K562 (cell line): ENCODE measurements at regions not wholly inside any gene's neighbourhood (a gene's known extent, or its start where the extent isn't known, plus 50 kb on each side); places are given as distances from the start of the nearest gene placed in this dataset.

Experiments
- ATAC-seq: fragments of 200-7000 bp; cut with Tn5 transposase; 3 replicates; pipeline ENCODE4 v1.9.1; 2020; ENCODE audit warnings: moderate library complexity
- BruUV-seq: library from RNA; stranded (reverse); fragments of 400-500 nt; replicated peaks from 2 replicates; lab custom pipeline; 2021; lab: Mats Ljungman, UMichigan
- CTCF ChIA-PET: fragments of 300-600 bp; formaldehyde crosslinking; extraction: SDS; loops from one replicate; lab custom pipeline; 2021; ENCODE audit warnings: low intra/inter-chr PET ratio; lab: Yijun Ruan, JAX
- POLR2A ChIA-PET: fragments of 300-600, 350-650 bp; sonication (Branson Sonifier 250); formaldehyde crosslinking; extraction: SDS; loops from one replicate; lab custom pipeline; 2021; ENCODE audit warnings: antibody characterized with exemption, inconsistent platforms; lab: Yijun Ruan, JAX
- DNase-seq, 4 experiments: peaks; one replicate each; pipeline versions ENCODE4 v3.0.0 to v3.0.0-alpha.2; 2011 to 2018; ENCODE audit warnings: low spot score in 3 of 4, mixed read lengths in 3 of 4; ENCODE audit errors: extremely low read depth in 1 of 4
- FAIRE-seq: peaks from 2 replicates; lab custom pipeline; 2011; peaks lifted over from hg19 to GRCh38; lab: Jason Lieb, UNC
- H2AFZ ChIP-seq: 2 replicates; pipeline ENCODE4 v1.6.0; 2011; ENCODE audit warnings: low read depth, low read length, control low read depth, inconsistent platforms
- H3K27ac ChIP-seq: fragments of 200-600 bp; 3 replicates; pipeline ENCODE4 v1.8.0; 2011; ENCODE audit warnings: low read depth, mild to moderate bottlenecking, control low read depth, inconsistent platforms, low read length, moderate library complexity, mixed read lengths; ENCODE audit errors: extremely low read depth
- H3K27me3 ChIP-seq, 2 experiments: fragments of 300-600 bp in 1 of 2; 2 replicates in 1 of 2; 3 replicates in 1 of 2; pipeline versions ENCODE4 v1.6.0 to v1.8.0; 2011; ENCODE audit warnings: inconsistent platforms in 2 of 2, low read length in 2 of 2, mild to moderate bottlenecking in 1 of 2, mixed read lengths in 1 of 2, moderate library complexity in 1 of 2; ENCODE audit not compliant: control insufficient read depth in 2 of 2, insufficient read depth in 2 of 2
- H3K36me3 ChIP-seq: fragments of 300-600 bp; 3 replicates; pipeline ENCODE4 v1.8.0; 2011; ENCODE audit warnings: mild to moderate bottlenecking, low read length, inconsistent platforms; ENCODE audit not compliant: control insufficient read depth, insufficient read depth
- H3K4me1 ChIP-seq, 2 experiments: fragments of 200-600 bp in 1 of 2; replicated peaks in 1 of 2; 2 replicates in 1 of 2; 3 replicates in 1 of 2; pipeline versions ENCODE4 v1.5.1 to v1.8.0; 2011; ENCODE audit warnings: inconsistent platforms in 2 of 2, low read length in 2 of 2, mild to moderate bottlenecking in 1 of 2, mixed read lengths in 1 of 2, moderate library complexity in 1 of 2; ENCODE audit not compliant: control insufficient read depth in 2 of 2, insufficient read depth in 2 of 2
- H3K4me2 ChIP-seq: 2 replicates; pipeline ENCODE4 v1.6.1; 2011; ENCODE audit warnings: low read length, control low read depth, inconsistent platforms, mixed read lengths; ENCODE audit not compliant: insufficient read depth
- H3K4me3 ChIP-seq: fragments of 200-600 bp; sonication (generic), shearing (Covaris generic); 2 replicates; pipeline ENCODE4 v1.5.1; 2016; ENCODE audit warnings: control low read depth, inconsistent platforms
- H3K79me2 ChIP-seq: fragments of 200-600 bp; 3 replicates; pipeline ENCODE4 v1.8.0; 2011; ENCODE audit warnings: low read length, inconsistent platforms; ENCODE audit not compliant: control insufficient read depth, insufficient read depth
- H3K9ac ChIP-seq, 2 experiments: 2 replicates each; pipeline versions ENCODE4 v1.6.0 to v1.6.1; 2011; ENCODE audit warnings: low read depth in 2 of 2, low read length in 2 of 2, control low read depth in 1 of 2, inconsistent platforms in 1 of 2, mild to moderate bottlenecking in 1 of 2, mixed read lengths in 1 of 2; ENCODE audit not compliant: insufficient read depth in 1 of 2
- H3K9me1 ChIP-seq: one replicate; pipeline ENCODE4 v1.6.0; 2011; ENCODE audit warnings: inconsistent platforms, mild to moderate bottlenecking, low read length, moderate library complexity; ENCODE audit not compliant: control insufficient read depth, insufficient read depth
- H3K9me3 ChIP-seq: replicated peaks from 2 replicates; pipeline ENCODE4 v1.5.1; 2011; ENCODE audit warnings: low read depth, low read length, inconsistent platforms; ENCODE audit not compliant: control insufficient read depth, insufficient read depth
- H4K20me1 ChIP-seq: replicated peaks from 2 replicates; pipeline ENCODE4 v1.6.1; 2011; ENCODE audit warnings: low read length, inconsistent platforms, mixed read lengths; ENCODE audit not compliant: control insufficient read depth, insufficient read depth
- CBFA2T3 ChIP-seq: fragments of 450-650 bp; IDR thresholded peaks from 2 replicates; pipeline ENCODE4 v1.6.1; 2017
- CHAMP1 ChIP-seq: fragments of 450-650 bp; IDR thresholded peaks from 2 replicates; pipeline ENCODE4 v1.6.1; 2016; ENCODE audit warnings: mild to moderate bottlenecking
- CHD2 ChIP-seq: IDR thresholded peaks from 2 replicates; pipeline ENCODE4 v1.6.1; 2011; ENCODE audit warnings: low read depth, low read length
- CREB3 ChIP-seq: fragments of 450-650 bp; conservative IDR thresholded peaks from 2 replicates; pipeline ENCODE4 v1.6.1; 2016; ENCODE audit warnings: missing genetic modification characterization, low read depth, mild to moderate bottlenecking, missing compliant biosample characterization, moderate library complexity
- DMBX1 ChIP-seq: fragments of 250-450 bp; sonication (Bioruptor Pico); IDR thresholded peaks from 2 replicates; pipeline ENCODE4 v1.8.0; 2022; ENCODE audit warnings: inconsistent platforms, mild to moderate bottlenecking, moderate library complexity, borderline replicate concordance
- ETS1 ChIP-seq: conservative IDR thresholded peaks from 2 replicates; pipeline ENCODE4 v1.6.1; 2011; ENCODE audit warnings: low read depth, mild to moderate bottlenecking, low read length; ENCODE audit not compliant: control insufficient read depth
- GTF2B ChIP-seq: IDR thresholded peaks from 2 replicates; pipeline ENCODE4 v1.6.1; 2011; ENCODE audit not compliant: insufficient read length; ENCODE audit errors: extremely low read depth
- HOMEZ ChIP-seq: fragments of 250-450 bp; sonication (Bioruptor Pico); IDR thresholded peaks from 2 replicates; pipeline ENCODE4 v1.4.0; 2020; ENCODE audit warnings: mild to moderate bottlenecking, moderate library complexity
- NFIC ChIP-seq: fragments of 450-650 bp; IDR thresholded peaks from 2 replicates; pipeline ENCODE4 v1.6.1; 2017; ENCODE audit warnings: mild to moderate bottlenecking, inconsistent platforms
- ZEB2 ChIP-seq: fragments of 450-650 bp; IDR thresholded peaks from 2 replicates; pipeline ENCODE4 v1.6.1; 2016
- ZNF280A ChIP-seq: fragments of 450-650 bp; IDR thresholded peaks from 2 replicates; pipeline ENCODE4 v1.6.1; 2018; ENCODE audit warnings: mild to moderate bottlenecking, low read depth; ENCODE audit not compliant: partially characterized antibody
- ZNF445 ChIP-seq: fragments of 250-450 bp; sonication (Bioruptor Pico); IDR thresholded peaks from 2 replicates; pipeline ENCODE4 v1.4.0; 2020; ENCODE audit warnings: low read depth, mild to moderate bottlenecking, moderate library complexity
- ZNF668 ChIP-seq: fragments of 250-450 bp; sonication (Bioruptor Pico); IDR thresholded peaks from 2 replicates; pipeline ENCODE4 v1.8.0; 2022; ENCODE audit warnings: mild to moderate bottlenecking, inconsistent platforms
- ZNF696 ChIP-seq: fragments of 250-450 bp; sonication (Bioruptor Pico); conservative IDR thresholded peaks from 2 replicates; pipeline ENCODE4 v1.4.0; 2020; ENCODE audit warnings: mild to moderate bottlenecking, moderate library complexity
- WGBS: fragments of 100-300 bp; shearing (Covaris generic); methylation state at CpG from one replicate; pipeline ENCODE4 v1.1.6; 2016; ENCODE audit warnings: low coverage, mixed read lengths; ENCODE audit not compliant: insufficient coverage; ENCODE audit errors: missing lambda C conversion rate; 5-methylcytosine and 5-hydroxymethylcytosine counted together
- in situ Hi-C: fragments of 300-500 bp; cut with MboI; formaldehyde crosslinking; loops from 4 replicates; pipeline ENCODE4 v1.15.0; 2018; ENCODE audit warnings: inconsistent platforms, mixed read lengths
- intact Hi-C: fragments of 100-400 bp; cut with micrococcal nuclease; formaldehyde crosslinking; loops from 2 replicates; pipeline ENCODE4 v1.14.2; 2022

- no peak for FAIRE-seq
Observed at GRCh38 chr7:10672186-10672585, 301.5 kb upstream of the PHF14 start.

More at GRCh38 chr7:10672186-10672585, 301.5 kb upstream of the PHF14 start:
- no peaks in the 10 kb centered on the region for H3K4me1 ChIP-seq
- TF ChIP-seq ZNF280A (no peak), CBFA2T3 (no peak), ETS1 (no peak), CREB3 (no peak), ZEB2 (no peak), NFIC (no peak), ZNF696 (CRISPR knock-in tag) (no peak), CHAMP1 (no peak), ZNF445 (CRISPR knock-in tag) (no peak), GTF2B (no peak), CHD2 (no peak), ZNF668 (CRISPR knock-in tag) (no peak), DMBX1 (no peak), HOMEZ (CRISPR knock-in tag) (no peak)
- TF ChIP-seq, all 486 proteins: peak for 0
- DNase-seq (no peak), ATAC-seq (no peak)
- intact Hi-C loops, result no loop called here
- H3K27me3 ChIP-seq, result no peaks in the 10 kb centered on the region
- in situ Hi-C loops, result no loop called here
- H3K27ac ChIP-seq, result no peak overlapping the region
- no peaks in the 10 kb centered on the region for H4K20me1 ChIP-seq
- H3K4me2 ChIP-seq, result no peak overlapping the region
- peaks cover 13% of the 10 kb centered on the region; the same call in 2 of the 3 replicates for H3K36me3 ChIP-seq
- 83% methylated on average over 5 of the region's 5 CpGs for WGBS
- H2AFZ ChIP-seq, result no peak overlapping the region
- CTCF ChIA-PET, result no interaction called here
- H3K9me1 ChIP-seq, result no peaks in the 10 kb centered on the region
- peaks cover 2% of the 10 kb centered on the region; the same call in 1 of the 2 replicates for H3K9me3 ChIP-seq
- no peak overlapping the region for H3K4me3 ChIP-seq
- H3K79me2 ChIP-seq, result peaks cover 32% of the 10 kb centered on the region
- no peak overlapping the region for H3K9ac ChIP-seq
- no TSS peak for BruUV-seq
- POLR2A ChIA-PET, result no interaction called here
